ENCODE measurements at regions not wholly inside any gene's neighbourhood (a gene's known extent, or its start where the extent isn't known, plus 50 kb on each side); places are given as distances from the start of the nearest gene placed in this dataset.

GRCh38 chr2:890214-890613, 60.4 kb upstream of the SNTG2 start:
- DNase-seq (ENCODE audit: low spot score): no peak
- no peak for TF ChIP-seq CTCF (IDR thresholded peaks at IDR 0.05; ENCODE audit: extremely low read depth, missing control alignments)

GRCh38 chr2:888906-889566, 61.6 kb upstream of the SNTG2 start:
- DNase-seq (ENCODE audit: low spot score): no peak
- TF ChIP-seq CTCF (IDR thresholded peaks at IDR 0.05; ENCODE audit: extremely low read depth, missing control alignments): no peak

- no peak for TF ChIP-seq CTCF (IDR thresholded peaks at IDR 0.05; ENCODE audit: extremely low read depth, missing control alignments)
- DNase-seq (ENCODE audit: low spot score): no peak
These were observed 62.3 kb upstream of the SNTG2 start for GRCh38 chr2:888211-888801.

- TF ChIP-seq CTCF (IDR thresholded peaks at IDR 0.05; ENCODE audit: extremely low read depth, missing control alignments): no peak
- no peak for DNase-seq (ENCODE audit: low spot score)
These were observed 63.0 kb upstream of the SNTG2 start for GRCh38 chr2:887639-888038.

GRCh38 chr2:886072-887022, 64.3 kb upstream of the SNTG2 start:
- no peak for DNase-seq (ENCODE audit: low spot score)
- no peak for TF ChIP-seq CTCF (IDR thresholded peaks at IDR 0.05; ENCODE audit: extremely low read depth, missing control alignments)

- no peak for TF ChIP-seq CTCF (IDR thresholded peaks at IDR 0.05; ENCODE audit: extremely low read depth, missing control alignments)
- DNase-seq (ENCODE audit: low spot score): no peak
These were observed 65.2 kb upstream of the SNTG2 start for GRCh38 chr2:885230-886071.

All from GM20000 (cell line).